ENCODE measurements at regions not wholly inside any gene's neighbourhood (a gene's known extent, or its start where the extent isn't known, plus 50 kb on each side); places are given as distances from the start of the nearest gene placed in this dataset.
"Not testable (repeated sequence)": the region's sequence is repeated elsewhere in the genome, so short reads cannot be mapped to it uniquely, and the experiment has no call there.

GRCh38 chr9:82052081-82052480, 63.5 kb downstream of the SPATA31D1 start:
- no peak overlapping the region for H3K4ac ChIP-seq (ENCODE audit: low read depth, low read length)
- H3K18ac ChIP-seq (ENCODE audit: low read length): no peak overlapping the region
- no peak overlapping the region for H3K4me3 ChIP-seq (ENCODE audit: low read depth, low read length)
- no peak overlapping the region for H2BK12ac ChIP-seq (ENCODE audit: low read length)
- no peaks in the 10 kb centered on the region for H3K4me1 ChIP-seq (ENCODE audit: control insufficient read depth in 1 of 2, insufficient read depth in 2 of 2, low read length in 2 of 2)
- peaks cover 4% of the 10 kb centered on the region for H3K9me3 ChIP-seq (ENCODE audit: insufficient read depth, low read depth, low read length)
- no peak overlapping the region for H2AK5ac ChIP-seq (ENCODE audit: low read length)
- no peak for DNase-seq
- no peak overlapping the region for H2AFZ ChIP-seq (ENCODE audit: insufficient read depth, low read length, poor library complexity)
- no peak overlapping the region for H2BK120ac ChIP-seq (ENCODE audit: insufficient read depth, low read length, poor library complexity)
- H4K8ac ChIP-seq (ENCODE audit: low read depth, low read length): no peak overlapping the region
- H3K23ac ChIP-seq (ENCODE audit: low read length): no peak overlapping the region
- H3K27me3 ChIP-seq (ENCODE audit: insufficient read depth, low read length): no peaks in the 10 kb centered on the region
- H3K27ac ChIP-seq (ENCODE audit: low read depth, low read length): no peak overlapping the region
- H4K12ac ChIP-seq (ENCODE audit: low read depth, low read length): no peak overlapping the region
- H3K79me1 ChIP-seq (ENCODE audit: low read length): no peaks in the 10 kb centered on the region
- no peak overlapping the region for H4K91ac ChIP-seq (ENCODE audit: low read depth, low read length)
- H3K4me2 ChIP-seq (ENCODE audit: low read length): no peak overlapping the region
- H3K14ac ChIP-seq (ENCODE audit: low read length): no peak overlapping the region
- no peaks in the 10 kb centered on the region for H3K36me3 ChIP-seq (ENCODE audit: control insufficient read depth in 1 of 2, insufficient read depth in 2 of 2, low read length in 2 of 2)
- H3K79me2 ChIP-seq (ENCODE audit: control insufficient read depth, insufficient read depth, low read length, poor library complexity): no peaks in the 10 kb centered on the region
- no peak overlapping the region for H3K9ac ChIP-seq (ENCODE audit: low read length)
- H2BK5ac ChIP-seq (ENCODE audit: low read depth, low read length, poor library complexity): no peak overlapping the region

GRCh38 chr9:82054264-82055015, 65.9 kb downstream of the SPATA31D1 start:
- DNase-seq: no peak
- no peaks in the 10 kb centered on the region for H3K36me3 ChIP-seq (ENCODE audit: control insufficient read depth in 1 of 2, insufficient read depth in 2 of 2, low read length in 2 of 2)
- no peak overlapping the region for H3K27ac ChIP-seq (ENCODE audit: low read depth, low read length)
- H3K9me3 ChIP-seq (ENCODE audit: insufficient read depth, low read depth, low read length): peaks cover 4% of the 10 kb centered on the region
- WGBS (ENCODE audit: extremely low coverage, insufficient coverage, insufficient read length): no CpG with 5 or more reads among the region's 26 CpGs
- no peaks in the 10 kb centered on the region for H3K4me1 ChIP-seq (ENCODE audit: control insufficient read depth in 1 of 2, insufficient read depth in 2 of 2, low read length in 2 of 2)
- H3K18ac ChIP-seq (ENCODE audit: low read length): no peak overlapping the region
- H3K79me2 ChIP-seq (ENCODE audit: control insufficient read depth, insufficient read depth, low read length, poor library complexity): no peaks in the 10 kb centered on the region
- H3K4me3 ChIP-seq (ENCODE audit: low read depth, low read length): no peak overlapping the region
- no peak overlapping the region for H3K14ac ChIP-seq (ENCODE audit: low read length)
- no peak overlapping the region for H4K12ac ChIP-seq (ENCODE audit: low read depth, low read length)
- no peak overlapping the region for H2BK120ac ChIP-seq (ENCODE audit: insufficient read depth, low read length, poor library complexity)
- no peaks in the 10 kb centered on the region for H3K27me3 ChIP-seq (ENCODE audit: insufficient read depth, low read length)
- H3K23ac ChIP-seq (ENCODE audit: low read length): no peak overlapping the region
- no peak overlapping the region for H3K4ac ChIP-seq (ENCODE audit: low read depth, low read length)
- no peaks in the 10 kb centered on the region for H3K79me1 ChIP-seq (ENCODE audit: low read length)
- no peak overlapping the region for H2AFZ ChIP-seq (ENCODE audit: insufficient read depth, low read length, poor library complexity)
- no peak overlapping the region for H4K91ac ChIP-seq (ENCODE audit: low read depth, low read length)
- no peak overlapping the region for H2BK5ac ChIP-seq (ENCODE audit: low read depth, low read length, poor library complexity)
- no peak overlapping the region for H3K9ac ChIP-seq (ENCODE audit: low read length)
- H2AK5ac ChIP-seq (ENCODE audit: low read length): no peak overlapping the region
- no peak overlapping the region for H3K4me2 ChIP-seq (ENCODE audit: low read length)
- H2BK12ac ChIP-seq (ENCODE audit: low read length): no peak overlapping the region
- H4K8ac ChIP-seq (ENCODE audit: low read depth, low read length): no peak overlapping the region

GRCh38 chr9:82057805-82058204, 69.2 kb downstream of the SPATA31D1 start:
- H2BK120ac ChIP-seq (ENCODE audit: insufficient read depth, low read length, poor library complexity): no peak overlapping the region
- H3K36me3 ChIP-seq (ENCODE audit: control insufficient read depth in 1 of 2, insufficient read depth in 2 of 2, low read length in 2 of 2): no peaks in the 10 kb centered on the region
- H3K9me3 ChIP-seq (ENCODE audit: insufficient read depth, low read depth, low read length): peaks cover 4% of the 10 kb centered on the region
- H3K27ac ChIP-seq (ENCODE audit: low read depth, low read length): no peak overlapping the region
- H3K27me3 ChIP-seq (ENCODE audit: insufficient read depth, low read length): no peaks in the 10 kb centered on the region
- no peak overlapping the region for H3K23ac ChIP-seq (ENCODE audit: low read length)
- H4K12ac ChIP-seq (ENCODE audit: low read depth, low read length): no peak overlapping the region
- no peak overlapping the region for H4K91ac ChIP-seq (ENCODE audit: low read depth, low read length)
- no peaks in the 10 kb centered on the region for H3K79me1 ChIP-seq (ENCODE audit: low read length)
- no peak overlapping the region for H2AK5ac ChIP-seq (ENCODE audit: low read length)
- H3K14ac ChIP-seq (ENCODE audit: low read length): no peak overlapping the region
- no peak overlapping the region for H2BK12ac ChIP-seq (ENCODE audit: low read length)
- no peak overlapping the region for H3K18ac ChIP-seq (ENCODE audit: low read length)
- H3K4ac ChIP-seq (ENCODE audit: low read depth, low read length): no peak overlapping the region
- H2AFZ ChIP-seq (ENCODE audit: insufficient read depth, low read length, poor library complexity): no peak overlapping the region
- H3K4me2 ChIP-seq (ENCODE audit: low read length): no peak overlapping the region
- H3K4me3 ChIP-seq (ENCODE audit: low read depth, low read length): no peak overlapping the region
- H3K79me2 ChIP-seq (ENCODE audit: control insufficient read depth, insufficient read depth, low read length, poor library complexity): no peaks in the 10 kb centered on the region
- no peaks in the 10 kb centered on the region for H3K4me1 ChIP-seq (ENCODE audit: control insufficient read depth in 1 of 2, insufficient read depth in 2 of 2, low read length in 2 of 2)
- H4K8ac ChIP-seq (ENCODE audit: low read depth, low read length): no peak overlapping the region
- WGBS (ENCODE audit: extremely low coverage, insufficient coverage, insufficient read length): no CpG with 5 or more reads among the region's 5 CpGs
- no peak overlapping the region for H3K9ac ChIP-seq (ENCODE audit: low read length)
- H2BK5ac ChIP-seq (ENCODE audit: low read depth, low read length, poor library complexity): no peak overlapping the region
- DNase-seq: no peak

- H3K79me2 ChIP-seq (ENCODE audit: control insufficient read depth, insufficient read depth, low read length, poor library complexity); H3K18ac ChIP-seq (ENCODE audit: low read length); H3K4me1 ChIP-seq (ENCODE audit: control insufficient read depth in 1 of 2, insufficient read depth in 2 of 2, low read length in 2 of 2); H3K23ac ChIP-seq (ENCODE audit: low read length); H4K8ac ChIP-seq (ENCODE audit: low read depth, low read length); H4K12ac ChIP-seq (ENCODE audit: low read depth, low read length); H2BK120ac ChIP-seq (ENCODE audit: insufficient read depth, low read length, poor library complexity); H3K14ac ChIP-seq (ENCODE audit: low read length); DNase-seq; H3K4me3 ChIP-seq (ENCODE audit: low read depth, low read length); H3K4ac ChIP-seq (ENCODE audit: low read depth, low read length); H3K27me3 ChIP-seq (ENCODE audit: insufficient read depth, low read length); H3K36me3 ChIP-seq (ENCODE audit: control insufficient read depth in 1 of 2, insufficient read depth in 2 of 2, low read length in 2 of 2); H2BK12ac ChIP-seq (ENCODE audit: low read length); H2AK5ac ChIP-seq (ENCODE audit: low read length); H4K91ac ChIP-seq (ENCODE audit: low read depth, low read length); H3K9ac ChIP-seq (ENCODE audit: low read length); H2AFZ ChIP-seq (ENCODE audit: insufficient read depth, low read length, poor library complexity); H3K9me3 ChIP-seq (ENCODE audit: insufficient read depth, low read depth, low read length); H2BK5ac ChIP-seq (ENCODE audit: low read depth, low read length, poor library complexity); H3K27ac ChIP-seq (ENCODE audit: low read depth, low read length); H3K79me1 ChIP-seq (ENCODE audit: low read length); H3K4me2 ChIP-seq (ENCODE audit: low read length): not testable (repeated sequence)
- WGBS (ENCODE audit: extremely low coverage, insufficient coverage, insufficient read length): no CpG with 5 or more reads among the region's 7 CpGs
Measured at GRCh38 chr9:82061801-82062200, 73.2 kb downstream of the SPATA31D1 start.

All from trophoblast cell (in vitro differentiated cells and primary cell).